ENCODE measurements at regions not wholly inside any gene's neighbourhood (a gene's known extent, or its start where the extent isn't known, plus 50 kb on each side); places are given as distances from the start of the nearest gene placed in this dataset.
"Not testable (repeated sequence)": the region's sequence is repeated elsewhere in the genome, so short reads cannot be mapped to it uniquely, and the experiment has no call there.

GRCh38 chr18:56487801-56488200 is 150.6 kb downstream of the TXNL1 start:
- no peak for DNase-seq

GRCh38 chr18:56483386-56483785 is 155.0 kb downstream of the TXNL1 start:
- no peak for DNase-seq

- not testable (repeated sequence) for DNase-seq
Measured at GRCh38 chr18:56482813-56483212, 155.6 kb downstream of the TXNL1 start.

GRCh38 chr18:56481751-56482150 is 156.6 kb downstream of the TXNL1 start:
- no peak for DNase-seq

GRCh38 chr18:56479841-56480240 is 158.6 kb downstream of the TXNL1 start:
- no peak for DNase-seq

- DNase-seq = no peak
Measured at GRCh38 chr18:56475250-56475649, 163.1 kb downstream of the TXNL1 start.

GRCh38 chr18:56473400-56474024 is 164.9 kb downstream of the TXNL1 start:
- no peak for DNase-seq

- DNase-seq = no peak
Measured at GRCh38 chr18:56470406-56471351, 167.7 kb downstream of the TXNL1 start.

GRCh38 chr18:56469582-56469981 is 168.8 kb downstream of the TXNL1 start:
- DNase-seq = no peak

GRCh38 chr18:56468396-56468795 is 170.0 kb downstream of the TXNL1 start:
- DNase-seq = no peak

GRCh38 chr18:56462276-56462675 is 176.1 kb downstream of the TXNL1 start:
- DNase-seq = no peak

- DNase-seq = no peak
Measured at GRCh38 chr18:56461151-56461550, 177.2 kb downstream of the TXNL1 start.

- DNase-seq = no peak
Measured at GRCh38 chr18:56460581-56460980, 177.8 kb downstream of the TXNL1 start.

- DNase-seq = no peak
Measured at GRCh38 chr18:56458770-56459712, 179.4 kb downstream of the TXNL1 start.

GRCh38 chr18:56455874-56456273 is 182.5 kb downstream of the TXNL1 start:
- no peak for DNase-seq

GRCh38 chr18:56455141-56455540 is 183.3 kb downstream of the TXNL1 start:
- no peak for DNase-seq

- DNase-seq = no peak
Measured at GRCh38 chr18:56453631-56454030, 184.8 kb downstream of the TXNL1 start.

- no peak for DNase-seq
Measured at GRCh38 chr18:56451188-56451587, 187.2 kb downstream of the TXNL1 start.

- DNase-seq = no peak
Measured at GRCh38 chr18:56448751-56449150, 189.6 kb downstream of the TXNL1 start.

GRCh38 chr18:56445422-56445821 is 193.0 kb downstream of the TXNL1 start:
- DNase-seq = no peak

GRCh38 chr18:56444201-56444600 is 194.2 kb downstream of the TXNL1 start:
- DNase-seq = no peak

- DNase-seq = no peak
Measured at GRCh38 chr18:56443166-56443907, 195.1 kb downstream of the TXNL1 start.
